ENCODE measurements at regions not wholly inside any gene's neighbourhood (a gene's known extent, or its start where the extent isn't known, plus 50 kb on each side); places are given as distances from the start of the nearest gene placed in this dataset.

DNA sequence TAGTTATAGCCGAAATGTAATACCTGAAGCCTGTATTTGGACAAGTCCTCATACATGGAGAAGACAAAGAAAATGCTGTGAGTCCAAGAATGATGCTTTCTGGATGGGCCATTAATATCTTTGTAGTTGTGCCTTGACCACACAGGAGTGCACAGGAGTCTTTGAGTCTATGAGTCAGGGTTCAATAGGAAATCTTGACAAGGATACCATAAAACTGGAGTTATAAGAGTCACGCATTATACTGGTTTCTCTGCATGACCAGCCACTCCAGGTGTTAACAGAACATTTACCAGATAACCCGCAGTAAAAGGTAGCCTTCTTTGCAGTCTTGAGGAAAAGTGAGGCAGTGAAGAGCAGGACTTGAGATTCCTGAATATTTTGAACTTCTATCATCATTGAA lies 464.6 kb upstream of the PKN2 start:
- ATAC-seq (no peak), DNase-seq (no peak)
- no peaks in the 10 kb centered on the region for H3K36me3 ChIP-seq
- H3K4me3 ChIP-seq, result no peak overlapping the region
- H3K27me3 ChIP-seq (ENCODE audit: low read depth), result no peaks in the 10 kb centered on the region
- H3K4me1 ChIP-seq, result no peaks in the 10 kb centered on the region
- no peaks in the 10 kb centered on the region for H3K9me3 ChIP-seq
- H3K27ac ChIP-seq, result no peak overlapping the region
- TF ChIP-seq, protein P1, sequence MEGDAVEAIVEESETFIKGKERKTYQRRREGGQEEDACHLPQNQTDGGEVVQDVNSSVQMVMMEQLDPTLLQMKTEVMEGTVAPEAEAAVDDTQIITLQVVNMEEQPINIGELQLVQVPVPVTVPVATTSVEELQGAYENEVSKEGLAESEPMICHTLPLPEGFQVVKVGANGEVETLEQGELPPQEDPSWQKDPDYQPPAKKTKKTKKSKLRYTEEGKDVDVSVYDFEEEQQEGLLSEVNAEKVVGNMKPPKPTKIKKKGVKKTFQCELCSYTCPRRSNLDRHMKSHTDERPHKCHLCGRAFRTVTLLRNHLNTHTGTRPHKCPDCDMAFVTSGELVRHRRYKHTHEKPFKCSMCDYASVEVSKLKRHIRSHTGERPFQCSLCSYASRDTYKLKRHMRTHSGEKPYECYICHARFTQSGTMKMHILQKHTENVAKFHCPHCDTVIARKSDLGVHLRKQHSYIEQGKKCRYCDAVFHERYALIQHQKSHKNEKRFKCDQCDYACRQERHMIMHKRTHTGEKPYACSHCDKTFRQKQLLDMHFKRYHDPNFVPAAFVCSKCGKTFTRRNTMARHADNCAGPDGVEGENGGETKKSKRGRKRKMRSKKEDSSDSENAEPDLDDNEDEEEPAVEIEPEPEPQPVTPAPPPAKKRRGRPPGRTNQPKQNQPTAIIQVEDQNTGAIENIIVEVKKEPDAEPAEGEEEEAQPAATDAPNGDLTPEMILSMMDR (IDR thresholded peaks at IDR 0.05), result no peak
- intact Hi-C loops (cut with DNase I), result no loop called here

DNA sequence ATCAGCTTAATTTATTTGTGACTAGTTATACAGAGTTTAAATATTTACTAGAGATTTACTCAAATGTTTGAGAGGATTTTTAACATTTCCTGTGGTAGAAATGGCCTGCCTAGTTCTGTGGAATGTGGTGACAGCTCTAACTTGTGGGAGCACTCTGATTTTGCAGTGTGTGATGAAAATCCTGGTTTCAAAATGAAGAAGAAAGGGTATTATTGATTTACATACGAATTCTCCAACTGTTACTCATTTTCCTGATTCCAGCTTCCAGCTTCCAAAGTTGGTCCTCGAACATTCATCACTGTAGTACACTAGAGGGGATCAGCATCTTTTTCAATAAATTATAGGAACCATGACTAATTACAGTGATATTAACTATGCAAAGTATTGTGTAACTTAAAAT lies 462.7 kb upstream of the PKN2 start:
- Histone ChIP-seq H3K9me3 (no peaks in the 10 kb centered on the region), H3K36me3 (no peaks in the 10 kb centered on the region), H3K27ac (no peak overlapping the region), H3K4me3 (no peak overlapping the region), H3K4me1 (no peaks in the 10 kb centered on the region), H3K27me3 (ENCODE audit: low read depth) (no peaks in the 10 kb centered on the region)
- no peak for DNase-seq
- no peak for ATAC-seq
- TF ChIP-seq, protein P1 (IDR thresholded peaks at IDR 0.05), result no peak
- intact Hi-C loops (cut with DNase I), result no loop called here

DNA sequence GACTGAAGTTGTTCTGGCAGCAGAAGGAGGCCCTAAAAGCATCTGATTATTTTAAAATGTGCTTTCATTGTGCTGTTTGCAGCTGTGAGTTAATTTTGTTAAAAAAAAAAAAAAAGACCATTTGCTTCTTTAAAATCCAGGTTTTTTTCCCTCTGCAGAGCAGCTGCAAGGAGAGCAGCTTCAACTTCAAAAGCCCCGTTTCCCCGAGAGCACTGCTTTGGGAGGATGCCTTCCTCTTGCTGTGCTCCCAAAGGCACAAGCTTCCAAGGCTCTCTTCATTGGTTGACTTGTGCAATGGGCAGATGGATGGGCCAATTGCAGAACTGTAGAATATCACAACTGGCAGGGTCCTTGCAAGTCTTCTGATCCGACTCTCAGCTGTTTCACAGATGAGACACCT lies 459.2 kb upstream of the PKN2 start:
- no peaks in the 10 kb centered on the region for H3K27me3 ChIP-seq (ENCODE audit: low read depth)
- intact Hi-C loops (cut with DNase I), result no loop called here
- no peak for DNase-seq
- H3K4me1 ChIP-seq, result no peaks in the 10 kb centered on the region
- ATAC-seq, result no peak
- no peaks in the 10 kb centered on the region for H3K36me3 ChIP-seq
- TF ChIP-seq, protein P1 (IDR thresholded peaks at IDR 0.05), result no peak
- H3K9me3 ChIP-seq, result no peaks in the 10 kb centered on the region
- H3K27ac ChIP-seq, result no peak overlapping the region
- H3K4me3 ChIP-seq, result no peak overlapping the region

DNA sequence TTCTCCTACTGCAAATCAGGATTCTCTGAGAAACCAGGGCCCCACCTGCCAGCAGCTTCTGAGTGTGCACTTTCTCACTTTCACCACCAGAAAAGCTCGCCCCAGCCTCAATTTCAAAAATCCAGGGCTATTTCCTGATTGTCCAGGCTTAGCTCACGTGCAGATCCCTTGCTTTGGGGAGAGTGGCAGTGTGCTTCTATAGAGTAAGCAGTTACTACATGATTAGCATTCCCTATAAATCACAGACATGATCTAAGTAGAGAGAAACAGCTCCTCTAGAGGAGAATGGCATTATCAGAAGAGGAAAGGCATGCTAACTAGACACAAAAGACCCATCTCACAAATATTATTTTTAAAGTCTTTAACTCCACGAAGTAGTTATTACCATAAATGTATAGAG lies 456.0 kb upstream of the PKN2 start:
- H3K4me3 ChIP-seq, result no peak overlapping the region
- H3K4me1 ChIP-seq, result no peaks in the 10 kb centered on the region
- no peak overlapping the region for H3K27ac ChIP-seq
- no peaks in the 10 kb centered on the region for H3K9me3 ChIP-seq
- no peaks in the 10 kb centered on the region for H3K36me3 ChIP-seq
- H3K27me3 ChIP-seq (ENCODE audit: low read depth), result no peaks in the 10 kb centered on the region
- intact Hi-C loops (cut with DNase I), result no loop called here
- no peak for ATAC-seq
- no peak for DNase-seq
- TF ChIP-seq, protein P1 (IDR thresholded peaks at IDR 0.05), result no peak

DNA sequence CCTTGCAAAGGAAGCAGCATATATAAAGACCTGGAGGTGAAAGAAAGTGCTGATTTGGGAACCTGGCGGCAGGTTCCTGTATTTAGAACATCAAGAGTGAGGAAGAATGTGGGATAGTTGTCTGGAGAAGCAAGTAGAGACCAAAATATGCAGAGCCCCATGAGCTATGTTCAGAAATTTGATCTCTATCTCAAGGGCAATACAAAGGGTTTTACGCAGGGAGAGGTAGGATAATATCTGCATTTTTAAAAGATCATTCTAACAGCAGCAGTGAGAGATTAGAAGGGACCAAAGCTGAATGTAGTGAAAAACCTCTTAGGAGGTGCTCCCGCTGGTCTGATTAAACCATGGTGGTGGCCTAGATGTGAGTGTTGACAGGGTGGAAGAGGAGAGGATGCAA lies 453.9 kb upstream of the PKN2 start:
- DNase-seq, result no peak
- ATAC-seq, result no peak
- Histone ChIP-seq H3K9me3 (no peaks in the 10 kb centered on the region), H3K36me3 (no peaks in the 10 kb centered on the region), H3K27ac (no peak overlapping the region), H3K4me1 (no peaks in the 10 kb centered on the region), H3K4me3 (no peak overlapping the region), H3K27me3 (ENCODE audit: low read depth) (no peaks in the 10 kb centered on the region)
- intact Hi-C loops (cut with DNase I), result no loop called here
- TF ChIP-seq, protein P1 (IDR thresholded peaks at IDR 0.05), result no peak

DNA sequence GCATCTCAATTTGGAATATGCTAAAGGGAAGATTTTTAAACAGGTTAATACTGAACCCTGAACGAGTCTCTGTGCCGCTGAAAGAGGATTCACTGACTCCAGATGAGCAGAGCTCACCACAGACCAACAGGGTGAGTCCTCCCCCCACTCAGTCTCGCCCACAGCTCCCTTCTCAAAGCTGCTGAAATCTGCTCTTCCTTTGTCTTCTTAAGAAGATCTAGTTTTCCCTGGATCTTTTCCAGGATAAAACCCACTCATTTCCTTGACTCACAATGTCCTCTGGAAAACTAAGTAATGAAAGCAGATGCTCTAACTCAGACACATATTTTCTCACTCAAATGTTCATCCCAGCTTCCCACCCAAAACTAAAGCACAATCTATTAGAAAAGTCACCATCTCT lies 447.0 kb upstream of the PKN2 start:
- no peak overlapping the region for H3K27ac ChIP-seq
- TF ChIP-seq, protein P1 (IDR thresholded peaks at IDR 0.05), result no peak
- ATAC-seq, result no peak
- DNase-seq, result no peak
- H3K9me3 ChIP-seq, result peaks cover 9% of the 10 kb centered on the region
- H3K27me3 ChIP-seq (ENCODE audit: low read depth), result no peaks in the 10 kb centered on the region
- no peaks in the 10 kb centered on the region for H3K36me3 ChIP-seq
- intact Hi-C loops (cut with DNase I), result no loop called here
- no peak overlapping the region for H3K4me3 ChIP-seq
- no peaks in the 10 kb centered on the region for H3K4me1 ChIP-seq
